Fibroblast of the aortic adventitia (primary cell): ENCODE measurements at regions not wholly inside any gene's neighbourhood (a gene's known extent, or its start where the extent isn't known, plus 50 kb on each side); places are given as distances from the start of the nearest gene placed in this dataset.

Experiments
- DNase-seq: peaks from one replicate; pipeline ENCODE4 v3.0.0-alpha.2; 2010; ENCODE audit warnings: low read depth
- H3K4me3 ChIP-seq: 2 replicates; pipeline ENCODE4 v1.5.1; 2011; ENCODE audit warnings: low read depth, mild to moderate bottlenecking, control low read depth, low read length, moderate library complexity
- CTCF ChIP-seq: IDR thresholded peaks from 2 replicates; pipeline ENCODE4 v1.5.1; 2011; ENCODE audit warnings: mild to moderate bottlenecking, low read length, control low read depth, inconsistent platforms; ENCODE audit not compliant: insufficient read depth

GRCh38 chr6:3633711-3634110 lies 117.8 kb downstream of the PXDC1 start:
- no peak overlapping the region for H3K4me3 ChIP-seq
- no peak for DNase-seq
- no peak for TF ChIP-seq CTCF

- no peak overlapping the region for H3K4me3 ChIP-seq
- DNase-seq, result no peak
- no peak for TF ChIP-seq CTCF
Observed at GRCh38 chr6:3631877-3632276, 119.6 kb downstream of the PXDC1 start.

- H3K4me3 ChIP-seq, result no peak overlapping the region
- DNase-seq, result no peak
- no peak for TF ChIP-seq CTCF
Observed at GRCh38 chr6:3631186-3631585, 120.3 kb downstream of the PXDC1 start.

GRCh38 chr6:3630258-3630835 lies 121.2 kb downstream of the PXDC1 start:
- no peak overlapping the region for H3K4me3 ChIP-seq
- no peak for DNase-seq
- TF ChIP-seq CTCF, result no peak

- no peak for TF ChIP-seq CTCF
- no peak overlapping the region for H3K4me3 ChIP-seq
- DNase-seq, result no peak
Observed at GRCh38 chr6:3627956-3628835, 123.3 kb downstream of the PXDC1 start.

- no peak for DNase-seq
- no peak overlapping the region for H3K4me3 ChIP-seq
- TF ChIP-seq CTCF, result no peak
Observed at GRCh38 chr6:3627501-3627900, 124.0 kb downstream of the PXDC1 start.
